SK-N-SH treated with all-trans-retinoic acid at 6 μM for 48 hours (cell line): ENCODE measurements at regions not wholly inside any gene's neighbourhood (a gene's known extent, or its start where the extent isn't known, plus 50 kb on each side); places are given as distances from the start of the nearest gene placed in this dataset.

Source experiments
- ATAC-seq: fragments of 200-7000 bp; cut with Tn5 transposase; 3 replicates; pipeline ENCODE4 v1.9.1; 2020; ENCODE audit warnings: mild to moderate bottlenecking, moderate library complexity
- ARNTL ChIP-seq: fragments of 450-650 bp; formaldehyde crosslinking; IDR thresholded peaks from 2 replicates; pipeline ENCODE4 v1.5.0; 2020; ENCODE audit warnings: low read depth, mild to moderate bottlenecking, moderate library complexity, borderline replicate concordance
- CSDC2 ChIP-seq: fragments of 250-450 bp; sonication (Bioruptor Pico); IDR thresholded peaks from 2 replicates; pipeline ENCODE4 v1.5.0; 2020; ENCODE audit warnings: mild to moderate bottlenecking, moderate library complexity
- ESRRG ChIP-seq: fragments of 250-450 bp; sonication (Bioruptor Pico); IDR thresholded peaks from 2 replicates; pipeline ENCODE4 v1.6.1; 2021; ENCODE audit warnings: mild to moderate bottlenecking
- GLIS3 ChIP-seq: fragments of 250-450 bp; sonication (Bioruptor Pico); IDR thresholded peaks from 2 replicates; pipeline ENCODE4 v1.5.0; 2020; ENCODE audit warnings: mild to moderate bottlenecking, moderate library complexity
- ISL1 ChIP-seq: fragments of 250-450 bp; sonication (Bioruptor Pico); IDR thresholded peaks from 2 replicates; pipeline ENCODE4 v2.1.2; 2022; ENCODE audit warnings: mild to moderate bottlenecking, moderate library complexity
- OSR1 ChIP-seq: fragments of 250-450 bp; sonication (Bioruptor Pico); IDR thresholded peaks from 2 replicates; pipeline ENCODE4 v1.8.0; 2022; ENCODE audit warnings: moderate library complexity, mild to moderate bottlenecking, inconsistent platforms
- PPARA ChIP-seq: fragments of 250-450 bp; sonication (Bioruptor Pico); IDR thresholded peaks from 2 replicates; pipeline ENCODE4 v1.5.0; 2020; ENCODE audit warnings: mild to moderate bottlenecking, borderline replicate concordance
- RARB ChIP-seq: fragments of 250-450 bp; sonication (Bioruptor Pico); IDR thresholded peaks from 2 replicates; pipeline ENCODE4 v1.8.0; 2021; ENCODE audit warnings: mild to moderate bottlenecking, moderate library complexity
- SNAI2 ChIP-seq: fragments of 250-450 bp; sonication (Bioruptor Pico); IDR thresholded peaks from 2 replicates; pipeline ENCODE4 v1.5.0; 2020; ENCODE audit warnings: mild to moderate bottlenecking, moderate library complexity
- TCF4 ChIP-seq: fragments of 250-450 bp; sonication (Bioruptor Pico); IDR thresholded peaks from 2 replicates; pipeline ENCODE4 v1.8.0; 2021; ENCODE audit warnings: mild to moderate bottlenecking, moderate library complexity, borderline replicate concordance
- TOX ChIP-seq: fragments of 250-450 bp; sonication (Bioruptor Pico); IDR thresholded peaks from 2 replicates; pipeline ENCODE4 v1.8.0; 2021; ENCODE audit warnings: mild to moderate bottlenecking, moderate library complexity, borderline replicate concordance
- ZFP30 ChIP-seq: fragments of 450-650 bp; formaldehyde crosslinking; IDR thresholded peaks from 2 replicates; pipeline ENCODE4 v1.5.0; 2022; ENCODE audit warnings: mild to moderate bottlenecking, moderate library complexity
- ZNF565 ChIP-seq: fragments of 450-650 bp; formaldehyde crosslinking; conservative IDR thresholded peaks from 2 replicates; pipeline ENCODE4 v1.5.0; 2020; ENCODE audit warnings: low read depth, mild to moderate bottlenecking, moderate library complexity
- ZNF70 ChIP-seq: fragments of 450-650 bp; formaldehyde crosslinking; IDR thresholded peaks from 2 replicates; pipeline ENCODE4 v1.5.0; 2020; ENCODE audit warnings: mild to moderate bottlenecking, moderate library complexity
- ZNF8 ChIP-seq: fragments of 450-650 bp; formaldehyde crosslinking; IDR thresholded peaks from 2 replicates; pipeline ENCODE4 v1.5.0; 2020; ENCODE audit warnings: mild to moderate bottlenecking, moderate library complexity
- TF ChIP-seq, protein P1 (sequence below): fragments of 250-450 bp; sonication (Bioruptor Pico); IDR thresholded peaks from 2 replicates; pipeline ENCODE4 v1.5.1; 2021; ENCODE audit warnings: mild to moderate bottlenecking, moderate library complexity
- TF ChIP-seq, protein P2 (sequence below): fragments of 250-450 bp; sonication (Bioruptor Pico); IDR thresholded peaks from 2 replicates; pipeline ENCODE4 v1.5.0; 2020; ENCODE audit warnings: mild to moderate bottlenecking, moderate library complexity
- TF ChIP-seq, protein P3 (sequence below): fragments of 250-450 bp; sonication (Bioruptor Pico); IDR thresholded peaks from 2 replicates; pipeline ENCODE4 v1.8.0; 2021; ENCODE audit warnings: low read depth, mild to moderate bottlenecking, moderate library complexity, borderline replicate concordance
- TF ChIP-seq, protein P4 (sequence below): fragments of 250-450 bp; sonication (Bioruptor Pico); IDR thresholded peaks from 2 replicates; pipeline ENCODE4 v1.8.0; 2020; ENCODE audit warnings: mild to moderate bottlenecking, moderate library complexity, borderline replicate concordance
- TF ChIP-seq, protein P5 (sequence below): fragments of 250-450 bp; sonication (Bioruptor Pico); IDR thresholded peaks from 2 replicates; pipeline ENCODE4 v1.5.1; 2020; ENCODE audit warnings: low read depth, mild to moderate bottlenecking, moderate library complexity

DNA sequence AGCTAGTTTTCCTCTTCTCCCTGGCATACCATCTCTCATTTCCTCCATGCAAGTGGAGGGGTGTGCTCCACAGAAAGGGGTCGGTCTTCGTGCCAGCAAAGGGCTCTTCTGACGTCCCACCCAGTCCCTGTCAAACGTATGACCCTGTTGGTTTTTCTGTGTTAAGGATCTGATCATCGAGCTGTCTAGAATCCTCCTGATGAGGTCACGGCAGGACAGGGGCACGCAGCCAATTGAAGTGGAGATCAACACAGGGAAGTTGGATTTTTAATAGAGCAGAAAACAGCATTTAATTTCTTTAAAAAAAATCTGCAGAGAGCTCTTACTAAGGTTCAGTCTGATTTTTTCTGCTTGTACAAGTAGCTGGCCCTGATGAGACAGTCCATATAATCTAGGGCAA, 339.4 kb downstream of the TEX29 start:
- TF ChIP-seq, protein P1, sequence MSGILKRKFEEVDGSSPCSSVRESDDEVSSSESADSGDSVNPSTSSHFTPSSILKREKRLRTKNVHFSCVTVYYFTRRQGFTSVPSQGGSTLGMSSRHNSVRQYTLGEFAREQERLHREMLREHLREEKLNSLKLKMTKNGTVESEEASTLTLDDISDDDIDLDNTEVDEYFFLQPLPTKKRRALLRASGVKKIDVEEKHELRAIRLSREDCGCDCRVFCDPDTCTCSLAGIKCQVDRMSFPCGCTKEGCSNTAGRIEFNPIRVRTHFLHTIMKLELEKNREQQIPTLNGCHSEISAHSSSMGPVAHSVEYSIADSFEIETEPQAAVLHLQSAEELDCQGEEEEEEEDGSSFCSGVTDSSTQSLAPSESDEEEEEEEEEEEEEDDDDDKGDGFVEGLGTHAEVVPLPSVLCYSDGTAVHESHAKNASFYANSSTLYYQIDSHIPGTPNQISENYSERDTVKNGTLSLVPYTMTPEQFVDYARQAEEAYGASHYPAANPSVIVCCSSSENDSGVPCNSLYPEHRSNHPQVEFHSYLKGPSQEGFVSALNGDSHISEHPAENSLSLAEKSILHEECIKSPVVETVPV (CRISPR knock-in tag), result no peak
- TF ChIP-seq ZNF8 (no peak), ZFP30 (no peak), ISL1 (CRISPR knock-in tag) (no peak), ZNF70 (no peak), RARB (CRISPR knock-in tag) (no peak), ESRRG (CRISPR knock-in tag) (no peak), TCF4 (CRISPR knock-in tag) (no peak), GLIS3 (CRISPR knock-in tag) (no peak)
- TF ChIP-seq, all 23 proteins: peak for 0
- ATAC-seq, result no peak

DNA sequence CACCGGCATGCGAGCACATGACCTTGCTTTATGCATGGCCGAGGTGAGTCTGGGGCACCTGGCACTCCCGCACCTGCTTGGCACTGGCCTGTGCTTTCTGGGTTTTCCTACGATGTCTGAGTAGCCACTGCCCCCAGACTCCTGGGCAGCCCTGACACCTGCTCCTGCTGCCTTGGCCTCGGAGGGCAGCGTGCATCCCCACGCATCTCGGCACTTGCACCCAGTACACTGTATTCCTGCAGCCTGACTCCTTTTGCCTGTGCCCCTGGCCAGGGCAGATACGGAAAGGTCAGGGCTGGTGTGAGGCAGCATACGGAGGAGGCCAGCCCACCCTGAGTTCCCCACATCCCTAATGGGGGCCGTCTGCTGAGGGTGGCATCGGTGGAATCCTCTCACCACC, 340.6 kb downstream of the TEX29 start:
- ATAC-seq, result no peak
- TF ChIP-seq OSR1 (no peak), GLIS3 (CRISPR knock-in tag) (no peak), ZFP30 (no peak), ZNF565 (CRISPR knock-in tag) (no peak), RARB (CRISPR knock-in tag) (no peak), TCF4 (CRISPR knock-in tag) (no peak), CSDC2 (CRISPR knock-in tag) (no peak), ARNTL (CRISPR knock-in tag) (no peak), SNAI2 (CRISPR knock-in tag) (no peak), ZNF8 (no peak), ISL1 (CRISPR knock-in tag) (no peak), ESRRG (CRISPR knock-in tag) (no peak), TOX (CRISPR knock-in tag) (no peak)
- TF ChIP-seq, protein P2, sequence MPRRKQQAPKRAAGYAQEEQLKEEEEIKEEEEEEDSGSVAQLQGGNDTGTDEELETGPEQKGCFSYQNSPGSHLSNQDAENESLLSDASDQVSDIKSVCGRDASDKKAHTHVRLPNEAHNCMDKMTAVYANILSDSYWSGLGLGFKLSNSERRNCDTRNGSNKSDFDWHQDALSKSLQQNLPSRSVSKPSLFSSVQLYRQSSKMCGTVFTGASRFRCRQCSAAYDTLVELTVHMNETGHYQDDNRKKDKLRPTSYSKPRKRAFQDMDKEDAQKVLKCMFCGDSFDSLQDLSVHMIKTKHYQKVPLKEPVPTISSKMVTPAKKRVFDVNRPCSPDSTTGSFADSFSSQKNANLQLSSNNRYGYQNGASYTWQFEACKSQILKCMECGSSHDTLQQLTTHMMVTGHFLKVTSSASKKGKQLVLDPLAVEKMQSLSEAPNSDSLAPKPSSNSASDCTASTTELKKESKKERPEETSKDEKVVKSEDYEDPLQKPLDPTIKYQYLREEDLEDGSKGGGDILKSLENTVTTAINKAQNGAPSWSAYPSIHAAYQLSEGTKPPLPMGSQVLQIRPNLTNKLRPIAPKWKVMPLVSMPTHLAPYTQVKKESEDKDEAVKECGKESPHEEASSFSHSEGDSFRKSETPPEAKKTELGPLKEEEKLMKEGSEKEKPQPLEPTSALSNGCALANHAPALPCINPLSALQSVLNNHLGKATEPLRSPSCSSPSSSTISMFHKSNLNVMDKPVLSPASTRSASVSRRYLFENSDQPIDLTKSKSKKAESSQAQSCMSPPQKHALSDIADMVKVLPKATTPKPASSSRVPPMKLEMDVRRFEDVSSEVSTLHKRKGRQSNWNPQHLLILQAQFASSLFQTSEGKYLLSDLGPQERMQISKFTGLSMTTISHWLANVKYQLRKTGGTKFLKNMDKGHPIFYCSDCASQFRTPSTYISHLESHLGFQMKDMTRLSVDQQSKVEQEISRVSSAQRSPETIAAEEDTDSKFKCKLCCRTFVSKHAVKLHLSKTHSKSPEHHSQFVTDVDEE (CRISPR knock-in tag), result no peak
- TF ChIP-seq, protein P3, sequence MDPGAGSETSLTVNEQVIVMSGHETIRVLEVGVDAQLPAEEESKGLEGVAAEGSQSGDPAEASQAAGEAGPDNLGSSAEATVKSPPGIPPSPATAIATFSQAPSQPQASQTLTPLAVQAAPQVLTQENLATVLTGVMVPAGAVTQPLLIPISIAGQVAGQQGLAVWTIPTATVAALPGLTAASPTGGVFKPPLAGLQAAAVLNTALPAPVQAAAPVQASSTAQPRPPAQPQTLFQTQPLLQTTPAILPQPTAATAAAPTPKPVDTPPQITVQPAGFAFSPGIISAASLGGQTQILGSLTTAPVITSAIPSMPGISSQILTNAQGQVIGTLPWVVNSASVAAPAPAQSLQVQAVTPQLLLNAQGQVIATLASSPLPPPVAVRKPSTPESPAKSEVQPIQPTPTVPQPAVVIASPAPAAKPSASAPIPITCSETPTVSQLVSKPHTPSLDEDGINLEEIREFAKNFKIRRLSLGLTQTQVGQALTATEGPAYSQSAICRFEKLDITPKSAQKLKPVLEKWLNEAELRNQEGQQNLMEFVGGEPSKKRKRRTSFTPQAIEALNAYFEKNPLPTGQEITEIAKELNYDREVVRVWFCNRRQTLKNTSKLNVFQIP (CRISPR knock-in tag), result no peak
- TF ChIP-seq, protein P4, sequence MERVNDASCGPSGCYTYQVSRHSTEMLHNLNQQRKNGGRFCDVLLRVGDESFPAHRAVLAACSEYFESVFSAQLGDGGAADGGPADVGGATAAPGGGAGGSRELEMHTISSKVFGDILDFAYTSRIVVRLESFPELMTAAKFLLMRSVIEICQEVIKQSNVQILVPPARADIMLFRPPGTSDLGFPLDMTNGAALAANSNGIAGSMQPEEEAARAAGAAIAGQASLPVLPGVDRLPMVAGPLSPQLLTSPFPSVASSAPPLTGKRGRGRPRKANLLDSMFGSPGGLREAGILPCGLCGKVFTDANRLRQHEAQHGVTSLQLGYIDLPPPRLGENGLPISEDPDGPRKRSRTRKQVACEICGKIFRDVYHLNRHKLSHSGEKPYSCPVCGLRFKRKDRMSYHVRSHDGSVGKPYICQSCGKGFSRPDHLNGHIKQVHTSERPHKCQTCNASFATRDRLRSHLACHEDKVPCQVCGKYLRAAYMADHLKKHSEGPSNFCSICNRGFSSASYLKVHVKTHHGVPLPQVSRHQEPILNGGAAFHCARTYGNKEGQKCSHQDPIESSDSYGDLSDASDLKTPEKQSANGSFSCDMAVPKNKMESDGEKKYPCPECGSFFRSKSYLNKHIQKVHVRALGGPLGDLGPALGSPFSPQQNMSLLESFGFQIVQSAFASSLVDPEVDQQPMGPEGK (CRISPR knock-in tag), result no peak

DNA sequence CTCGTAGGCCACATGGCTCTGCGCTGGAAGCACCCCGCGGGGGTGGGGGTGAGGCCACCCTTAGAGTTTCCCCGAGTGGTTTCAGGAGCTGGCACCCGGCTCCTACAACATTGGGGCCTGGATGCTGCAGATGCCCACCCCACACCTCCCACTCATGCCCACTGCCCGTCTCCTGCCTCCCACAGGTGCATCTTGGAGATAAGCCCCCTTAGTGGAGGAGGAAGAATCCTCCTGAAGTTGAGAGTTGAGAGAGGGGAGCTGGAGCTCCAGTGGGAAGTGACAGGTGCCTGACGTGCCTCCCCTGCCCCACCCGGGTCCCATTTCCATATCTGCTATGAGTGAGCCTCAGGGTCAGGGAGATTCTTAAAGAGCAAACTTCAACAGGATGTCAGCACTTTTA, 341.3 kb downstream of the TEX29 start:
- no peak for TF ChIP-seq OSR1
- TF ChIP-seq CSDC2 (CRISPR knock-in tag), result no peak
- TF ChIP-seq, protein P5, sequence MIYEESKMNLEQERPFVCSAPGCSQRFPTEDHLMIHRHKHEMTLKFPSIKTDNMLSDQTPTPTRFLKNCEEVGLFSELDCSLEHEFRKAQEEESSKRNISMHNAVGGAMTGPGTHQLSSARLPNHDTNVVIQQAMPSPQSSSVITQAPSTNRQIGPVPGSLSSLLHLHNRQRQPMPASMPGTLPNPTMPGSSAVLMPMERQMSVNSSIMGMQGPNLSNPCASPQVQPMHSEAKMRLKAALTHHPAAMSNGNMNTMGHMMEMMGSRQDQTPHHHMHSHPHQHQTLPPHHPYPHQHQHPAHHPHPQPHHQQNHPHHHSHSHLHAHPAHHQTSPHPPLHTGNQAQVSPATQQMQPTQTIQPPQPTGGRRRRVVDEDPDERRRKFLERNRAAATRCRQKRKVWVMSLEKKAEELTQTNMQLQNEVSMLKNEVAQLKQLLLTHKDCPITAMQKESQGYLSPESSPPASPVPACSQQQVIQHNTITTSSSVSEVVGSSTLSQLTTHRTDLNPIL (CRISPR knock-in tag), result no peak
- TF ChIP-seq PPARA (CRISPR knock-in tag), result no peak
- TF ChIP-seq, protein P1 (CRISPR knock-in tag), result no peak
- TF ChIP-seq ZFP30, result no peak
- ATAC-seq, result no peak
